MM.1S (cell line): ENCODE measurements at regions not wholly inside any gene's neighbourhood (a gene's known extent, or its start where the extent isn't known, plus 50 kb on each side); places are given as distances from the start of the nearest gene placed in this dataset.

Experiments used
- DNase-seq: peaks from one replicate; pipeline ENCODE4 v3.0.0-alpha.2; 2015
- H2AFZ ChIP-seq: fragments of 300-600 bp; sonication (generic); 2 replicates; pipeline ENCODE4 v1.6.0; 2016; ENCODE audit warnings: antibody characterized with exemption, low read length
- H3F3A ChIP-seq: fragments of 300-600 bp; sonication (generic); 2 replicates; pipeline ENCODE4 v1.6.1; 2016; ENCODE audit warnings: mild to moderate bottlenecking, antibody characterized with exemption, low read length, moderate library complexity, mixed read lengths; ENCODE audit not compliant: insufficient read depth
- H3K27ac ChIP-seq: fragments of 300-600 bp; sonication (generic); 2 replicates; pipeline ENCODE4 v1.5.1; 2016; ENCODE audit warnings: mild to moderate bottlenecking, low read length
- H3K27me3 ChIP-seq: fragments of 300-600 bp; sonication (generic); replicated peaks from 2 replicates; pipeline ENCODE4 v1.6.0; 2016; ENCODE audit warnings: low read length; ENCODE audit not compliant: insufficient read depth
- H3K36me3 ChIP-seq: fragments of 300-600 bp; sonication (generic); replicated peaks from 2 replicates; pipeline ENCODE4 v1.6.1; 2016; ENCODE audit warnings: mild to moderate bottlenecking, low read length, mixed read lengths; ENCODE audit not compliant: insufficient read depth
- H3K4me1 ChIP-seq: fragments of 300-600 bp; sonication (generic); 2 replicates; pipeline ENCODE4 v1.6.1; 2016; ENCODE audit warnings: low read length, mixed read lengths
- H3K4me2 ChIP-seq: fragments of 300-600 bp; sonication (generic); 2 replicates; pipeline ENCODE4 v1.6.0; 2016; ENCODE audit warnings: low read depth, low read length
- H3K4me3 ChIP-seq: fragments of 300-600 bp; sonication (generic); 2 replicates; pipeline ENCODE4 v1.5.1; 2016; ENCODE audit warnings: low read length, mixed read lengths
- H3K79me2 ChIP-seq: fragments of 300-600 bp; sonication (generic); 2 replicates; pipeline ENCODE4 v1.6.1; 2016; ENCODE audit warnings: mixed run types, low read length, mixed read lengths
- H3K9ac ChIP-seq: fragments of 300-600 bp; sonication (generic); 2 replicates; pipeline ENCODE4 v1.6.1; 2016; ENCODE audit warnings: low read length, mixed read lengths
- H3K9me2 ChIP-seq: fragments of 300-600 bp; sonication (generic); replicated peaks from 2 replicates; pipeline ENCODE4 v1.6.1; 2016; ENCODE audit warnings: mild to moderate bottlenecking, low read length, mixed read lengths; ENCODE audit not compliant: insufficient read depth
- H3K9me3 ChIP-seq: fragments of 300-600 bp; sonication (generic); replicated peaks from 2 replicates; pipeline ENCODE4 v1.6.1; 2016; ENCODE audit warnings: mild to moderate bottlenecking, low read length, mixed read lengths; ENCODE audit not compliant: insufficient read depth
- H4K20me1 ChIP-seq: fragments of 300-600 bp; sonication (generic); 2 replicates; pipeline ENCODE4 v1.6.1; 2016; ENCODE audit warnings: mild to moderate bottlenecking, low read length, moderate library complexity, mixed read lengths; ENCODE audit not compliant: insufficient read depth
- EZH2 ChIP-seq: fragments of 300-600 bp; sonication (generic); optimal IDR thresholded peaks from 2 replicates; pipeline ENCODE3; 2017; ENCODE audit warnings: low read depth, mild to moderate bottlenecking, antibody characterized with exemption, low read length, mixed read lengths
- EZH2phosphoT487 ChIP-seq: fragments of 300-600 bp; sonication (generic); IDR thresholded peaks from 2 replicates; pipeline ENCODE4 v1.6.1; 2018; ENCODE audit warnings: antibody characterized with exemption, low read length
- TF ChIP-seq, protein P1 (sequence below): fragments of 300-600 bp; sonication (generic); IDR thresholded peaks from 2 replicates; pipeline ENCODE4 v1.5.1; 2016; ENCODE audit warnings: antibody characterized with exemption, low read length, mixed read lengths

DNA sequence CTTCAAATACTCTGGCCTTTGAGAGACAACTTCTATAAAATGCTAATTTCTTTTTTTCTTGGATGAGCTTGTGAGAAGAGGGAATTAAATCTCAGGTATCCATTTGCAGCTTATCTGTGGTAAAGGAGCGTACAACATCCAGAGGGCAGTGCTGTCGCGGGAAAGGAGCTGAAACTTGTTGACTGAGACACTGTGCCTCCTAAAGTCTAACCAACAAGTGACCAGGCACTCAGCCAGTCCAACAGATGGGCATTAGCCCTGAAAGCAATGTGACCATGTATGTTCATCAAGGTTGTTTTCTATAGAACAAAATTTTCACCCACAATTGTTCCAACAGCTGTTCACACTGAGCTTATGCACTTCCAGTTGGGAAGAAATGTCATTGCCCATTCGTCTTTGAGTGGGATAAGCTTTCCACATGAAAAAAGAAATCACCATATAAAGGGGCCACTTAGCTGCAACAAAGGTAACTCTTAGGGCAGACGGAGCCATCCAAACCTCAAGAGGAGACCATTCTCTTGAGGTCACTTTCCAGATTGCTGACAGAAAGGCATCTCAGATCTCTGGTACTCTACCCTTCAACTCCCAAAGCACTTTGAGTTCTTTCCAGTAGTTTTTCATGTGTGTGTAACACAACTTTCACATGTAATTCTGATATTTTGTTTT lies 244.8 kb upstream of the NEIL3 start:
- Histone ChIP-seq H3K9me3 (no peaks in the 10 kb centered on the region), H3K4me1 (no peaks in the 10 kb centered on the region), H3K79me2 (no peaks in the 10 kb centered on the region), H3K27ac (no peak overlapping the region), H4K20me1 (no peaks in the 10 kb centered on the region), H3K9ac (no peak overlapping the region), H3F3A (no peaks in the 10 kb centered on the region), H3K36me3 (no peaks in the 10 kb centered on the region), H3K9me2 (no peaks in the 10 kb centered on the region), H3K4me3 (no peak overlapping the region), H3K27me3 (no peaks in the 10 kb centered on the region), H2AFZ (no peak overlapping the region), H3K4me2 (no peak overlapping the region)
- DNase-seq = no peak
- TF ChIP-seq EZH2 (no peak), EZH2phosphoT487 (no peak)
- TF ChIP-seq, protein P1, sequence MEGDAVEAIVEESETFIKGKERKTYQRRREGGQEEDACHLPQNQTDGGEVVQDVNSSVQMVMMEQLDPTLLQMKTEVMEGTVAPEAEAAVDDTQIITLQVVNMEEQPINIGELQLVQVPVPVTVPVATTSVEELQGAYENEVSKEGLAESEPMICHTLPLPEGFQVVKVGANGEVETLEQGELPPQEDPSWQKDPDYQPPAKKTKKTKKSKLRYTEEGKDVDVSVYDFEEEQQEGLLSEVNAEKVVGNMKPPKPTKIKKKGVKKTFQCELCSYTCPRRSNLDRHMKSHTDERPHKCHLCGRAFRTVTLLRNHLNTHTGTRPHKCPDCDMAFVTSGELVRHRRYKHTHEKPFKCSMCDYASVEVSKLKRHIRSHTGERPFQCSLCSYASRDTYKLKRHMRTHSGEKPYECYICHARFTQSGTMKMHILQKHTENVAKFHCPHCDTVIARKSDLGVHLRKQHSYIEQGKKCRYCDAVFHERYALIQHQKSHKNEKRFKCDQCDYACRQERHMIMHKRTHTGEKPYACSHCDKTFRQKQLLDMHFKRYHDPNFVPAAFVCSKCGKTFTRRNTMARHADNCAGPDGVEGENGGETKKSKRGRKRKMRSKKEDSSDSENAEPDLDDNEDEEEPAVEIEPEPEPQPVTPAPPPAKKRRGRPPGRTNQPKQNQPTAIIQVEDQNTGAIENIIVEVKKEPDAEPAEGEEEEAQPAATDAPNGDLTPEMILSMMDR = no peak

DNA sequence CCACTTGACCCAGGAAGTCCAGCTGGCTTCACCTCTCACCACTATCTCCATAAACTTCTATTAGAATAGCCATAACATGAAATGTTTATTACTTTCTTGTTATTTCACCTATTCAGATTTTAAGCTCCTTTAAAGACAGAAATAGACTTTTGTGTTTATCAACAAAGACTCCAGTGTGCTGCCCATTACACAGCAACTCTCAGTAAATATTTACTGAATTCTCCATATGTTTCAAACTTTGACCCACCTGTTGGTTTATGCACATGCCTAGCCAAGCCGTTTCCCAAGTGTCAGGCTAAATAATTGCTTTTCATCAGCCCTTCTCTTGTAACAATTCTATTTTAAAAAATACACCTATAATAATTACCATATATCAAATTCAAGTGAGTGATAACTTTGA lies 242.9 kb upstream of the NEIL3 start:
- H3F3A ChIP-seq = no peaks in the 10 kb centered on the region
- no peaks in the 10 kb centered on the region for H3K79me2 ChIP-seq
- no peak overlapping the region for H2AFZ ChIP-seq
- no peaks in the 10 kb centered on the region for H4K20me1 ChIP-seq
- H3K9me3 ChIP-seq = no peaks in the 10 kb centered on the region
- no peak for DNase-seq
- TF ChIP-seq, protein P1 = no peak
- TF ChIP-seq EZH2phosphoT487 = no peak
- TF ChIP-seq EZH2 = no peak
- no peaks in the 10 kb centered on the region for H3K27me3 ChIP-seq
- H3K4me2 ChIP-seq = no peak overlapping the region
- H3K4me1 ChIP-seq = no peaks in the 10 kb centered on the region
- no peak overlapping the region for H3K4me3 ChIP-seq
- no peak overlapping the region for H3K27ac ChIP-seq
- H3K36me3 ChIP-seq = no peaks in the 10 kb centered on the region
- no peaks in the 10 kb centered on the region for H3K9me2 ChIP-seq
- H3K9ac ChIP-seq = no peak overlapping the region

DNA sequence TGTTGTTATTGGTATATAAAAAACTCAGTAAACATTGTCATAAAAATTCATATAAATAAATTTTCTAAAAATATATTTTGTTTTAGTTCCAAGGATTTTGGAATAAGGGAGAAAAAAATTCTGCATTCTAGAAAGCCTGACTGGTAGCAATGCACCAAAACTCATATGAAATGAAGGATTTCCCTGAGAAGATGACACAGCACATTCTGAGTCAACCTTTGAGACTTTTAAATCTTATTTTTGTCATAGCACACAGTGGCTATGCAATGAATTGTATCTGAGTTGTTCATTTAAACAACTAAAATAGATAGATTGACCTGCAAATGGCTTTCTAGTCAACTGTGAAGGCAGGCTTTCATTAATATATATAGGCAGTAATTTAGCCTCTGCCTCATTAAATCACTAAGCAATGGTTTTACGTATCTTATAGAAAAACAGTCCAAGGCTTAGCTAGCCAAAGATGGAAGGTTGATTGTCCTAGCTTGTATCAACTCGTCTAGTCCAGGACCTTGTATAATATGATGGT lies 239.1 kb upstream of the NEIL3 start:
- H3K27ac ChIP-seq = no peak overlapping the region
- no peak for DNase-seq
- H2AFZ ChIP-seq = no peak overlapping the region
- H3K9me3 ChIP-seq = no peaks in the 10 kb centered on the region
- no peaks in the 10 kb centered on the region for H3F3A ChIP-seq
- H3K9me2 ChIP-seq = no peaks in the 10 kb centered on the region
- no peaks in the 10 kb centered on the region for H3K4me1 ChIP-seq
- H4K20me1 ChIP-seq = no peaks in the 10 kb centered on the region
- H3K36me3 ChIP-seq = no peaks in the 10 kb centered on the region
- H3K9ac ChIP-seq = no peak overlapping the region
- TF ChIP-seq EZH2phosphoT487 = no peak
- TF ChIP-seq, protein P1 = no peak
- TF ChIP-seq EZH2 = no peak
- no peaks in the 10 kb centered on the region for H3K79me2 ChIP-seq
- H3K27me3 ChIP-seq = no peaks in the 10 kb centered on the region
- H3K4me3 ChIP-seq = no peak overlapping the region
- H3K4me2 ChIP-seq = no peak overlapping the region
